ENCODE measurements at regions not wholly inside any gene's neighbourhood (a gene's known extent, or its start where the extent isn't known, plus 50 kb on each side); places are given as distances from the start of the nearest gene placed in this dataset.

- FAIRE-seq (no peak), DNase-seq (ENCODE audit: low read depth in 1 of 2, low spot score in 2 of 2) (no peak)
- no peaks in the 10 kb centered on the region for H3K27me3 ChIP-seq (replicated peaks in 1 of 4; ENCODE audit: control insufficient read depth in 3 of 4, extremely low read depth in 1 of 4, insufficient read depth in 3 of 4, low read length in 3 of 4)
- ChIA-PET POLR2A (ENCODE audit: partially characterized antibody) (no interaction called here), CTCF (ENCODE audit: partially characterized antibody) (no interaction called here)
- TF ChIP-seq SAP30 (IDR thresholded peaks at IDR 0.05; ENCODE audit: insufficient read depth, insufficient replicate concordance, low read length) (no peak), TEAD4 (IDR thresholded peaks at IDR 0.05; ENCODE audit: low read depth, low read length) (no peak), EP300 (IDR thresholded peaks at IDR 0.05; ENCODE audit: borderline replicate concordance in 1 of 2, low read depth in 2 of 2, low read length in 2 of 2) (no peak), HDAC6 (IDR thresholded peaks at IDR 0.05; ENCODE audit: low read depth, low read length) (no peak), ATF3 (IDR thresholded peaks at IDR 0.05; ENCODE audit: insufficient read depth, low read depth, low read length) (no peak), EZH2 (IDR thresholded peaks at IDR 0.05; ENCODE audit: low read depth, low read length, severe bottlenecking) (no peak), SIN3A (conservative IDR thresholded peaks at IDR 0.05 in 1 of 2, IDR thresholded peaks at IDR 0.05 in 1 of 2; ENCODE audit: low read depth in 1 of 2, low read length in 2 of 2) (no peak), FOSL1 (IDR thresholded peaks at IDR 0.05; ENCODE audit: insufficient read depth, low read depth, low read length) (no peak), SIRT6 (IDR thresholded peaks at IDR 0.05; ENCODE audit: low read length) (no peak), SIX5 (IDR thresholded peaks at IDR 0.05; ENCODE audit: low read depth, low read length) (no peak), CEBPB (IDR thresholded peaks at IDR 0.05; ENCODE audit: low read depth, low read length) (no peak), SUZ12 (IDR thresholded peaks at IDR 0.05; ENCODE audit: low read length) (no peak)
- H3K4ac ChIP-seq (replicated peaks; ENCODE audit: insufficient read length, low read depth, low read length): no peak overlapping the region
- no peak overlapping the region for H4K8ac ChIP-seq (ENCODE audit: extremely low read depth, insufficient read depth, low read length)
- H3K4me1 ChIP-seq (replicated peaks in 1 of 4; ENCODE audit: control insufficient read depth in 3 of 4, insufficient read depth in 4 of 4, low read length in 3 of 4): no peaks in the 10 kb centered on the region
- no peak overlapping the region for H3K56ac ChIP-seq (replicated peaks; ENCODE audit: insufficient read length, low read depth, low read length)
- no peaks in the 10 kb centered on the region for H3K36me3 ChIP-seq (ENCODE audit: control insufficient read depth in 2 of 4, insufficient read depth in 4 of 4, low read length in 3 of 4)
- H3K18ac ChIP-seq (ENCODE audit: extremely low read depth, low read length): no peak overlapping the region
- H3K4me3 ChIP-seq (ENCODE audit: extremely low read depth in 1 of 4, insufficient read depth in 2 of 4, low read depth in 3 of 4, low read length in 4 of 4): no peak overlapping the region
- H4K91ac ChIP-seq (replicated peaks; ENCODE audit: insufficient read length, low read length): no peak overlapping the region
- H2AFZ ChIP-seq (ENCODE audit: low read length): no peak overlapping the region
- H3K79me2 ChIP-seq (ENCODE audit: control insufficient read depth in 1 of 2, insufficient read depth in 2 of 2, low read length in 2 of 2): no peaks in the 10 kb centered on the region
- no peak overlapping the region for H3K14ac ChIP-seq (ENCODE audit: insufficient read length)
- H3K79me1 ChIP-seq (ENCODE audit: low read depth, low read length): no peaks in the 10 kb centered on the region
- no peak overlapping the region for H2BK5ac ChIP-seq (ENCODE audit: low read depth, low read length)
- no peak overlapping the region for H2BK20ac ChIP-seq (ENCODE audit: low read length)
- no peak overlapping the region for H3K27ac ChIP-seq (ENCODE audit: low read depth, low read length)
- H2BK12ac ChIP-seq (ENCODE audit: low read depth, low read length): no peak overlapping the region
- H2AK5ac ChIP-seq (ENCODE audit: low read depth, low read length): no peak overlapping the region
- no peak overlapping the region for H2BK15ac ChIP-seq (ENCODE audit: low read length)
- no peaks in the 10 kb centered on the region; a peak in 2 of 4 replicates for H3K9me3 ChIP-seq (ENCODE audit: insufficient read depth in 2 of 2, low read depth in 1 of 2, low read length in 1 of 2)
- H3K23ac ChIP-seq (ENCODE audit: insufficient read length): no peak overlapping the region
- no peaks in the 10 kb centered on the region for H3K23me2 ChIP-seq (ENCODE audit: low read depth, low read length)
- H4K20me1 ChIP-seq (replicated peaks in 1 of 2; ENCODE audit: control insufficient read depth in 1 of 2, insufficient read depth in 2 of 2, low read length in 2 of 2): no peaks in the 10 kb centered on the region
- H2BK120ac ChIP-seq (replicated peaks; ENCODE audit: low read depth, low read length): no peak overlapping the region
- WGBS, 2 experiments (ENCODE audit: extremely low coverage in 1 of 2, insufficient coverage in 1 of 2, insufficient read length in 1 of 2, insufficient replicate concordance in 2 of 2, low coverage in 1 of 2, low lambda C conversion rate in 2 of 2, missing lambda C conversion rate in 1 of 2): 92% methylated on average over 1 of the region's 1 CpG; no CpG with 5 or more reads in 1 of the 2 experiments
- H3K9ac ChIP-seq (replicated peaks in 1 of 4; ENCODE audit: extremely low read depth in 1 of 4, low read depth in 3 of 4, low read length in 3 of 4): no peak overlapping the region
- H3K4me2 ChIP-seq (ENCODE audit: insufficient read depth in 1 of 2, low read depth in 2 of 2, low read length in 2 of 2): no peak overlapping the region
- H4K5ac ChIP-seq (ENCODE audit: insufficient read length, low read depth, low read length): no peak overlapping the region
Measured at GRCh38 chr5:72677447-72677846, 139.0 kb upstream of the TNPO1 start.

Data from H1 (cell line).